ENCODE measurements at regions not wholly inside any gene's neighbourhood (a gene's known extent, or its start where the extent isn't known, plus 50 kb on each side); places are given as distances from the start of the nearest gene placed in this dataset.

DNA sequence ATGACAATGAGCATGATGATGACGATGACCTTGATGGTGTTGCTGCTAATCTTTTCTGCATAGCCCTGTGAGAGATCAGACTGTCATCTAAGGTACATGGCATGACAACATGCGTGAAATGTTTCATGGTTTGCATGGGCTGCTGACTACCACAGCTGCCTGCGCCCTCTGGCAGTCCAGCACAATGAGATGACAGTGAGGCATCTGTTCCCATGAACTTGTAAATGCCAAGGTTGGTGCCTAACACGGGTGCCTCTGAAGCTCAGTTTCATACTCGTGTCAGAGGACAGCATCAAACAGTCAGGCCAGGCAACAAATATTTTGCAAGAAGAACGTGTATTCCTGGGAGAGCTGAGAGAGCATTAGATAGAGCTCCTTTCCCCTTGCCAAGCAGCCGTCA lies 122.0 kb upstream of the PRKCQ start (continued):
- TF ChIP-seq, protein P1, sequence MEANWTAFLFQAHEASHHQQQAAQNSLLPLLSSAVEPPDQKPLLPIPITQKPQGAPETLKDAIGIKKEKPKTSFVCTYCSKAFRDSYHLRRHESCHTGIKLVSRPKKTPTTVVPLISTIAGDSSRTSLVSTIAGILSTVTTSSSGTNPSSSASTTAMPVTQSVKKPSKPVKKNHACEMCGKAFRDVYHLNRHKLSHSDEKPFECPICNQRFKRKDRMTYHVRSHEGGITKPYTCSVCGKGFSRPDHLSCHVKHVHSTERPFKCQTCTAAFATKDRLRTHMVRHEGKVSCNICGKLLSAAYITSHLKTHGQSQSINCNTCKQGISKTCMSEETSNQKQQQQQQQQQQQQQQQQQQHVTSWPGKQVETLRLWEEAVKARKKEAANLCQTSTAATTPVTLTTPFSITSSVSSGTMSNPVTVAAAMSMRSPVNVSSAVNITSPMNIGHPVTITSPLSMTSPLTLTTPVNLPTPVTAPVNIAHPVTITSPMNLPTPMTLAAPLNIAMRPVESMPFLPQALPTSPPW (CRISPR knock-in tag; IDR thresholded peaks at IDR 0.05): no peak
- TF ChIP-seq ZNF644 (tag; IDR thresholded peaks at IDR 0.05; ENCODE audit: low read depth): no peak
- no peak for TF ChIP-seq CBFA2T2 (conservative IDR thresholded peaks at IDR 0.05)
- TF ChIP-seq ZNF232 (CRISPR knock-in tag; IDR thresholded peaks at IDR 0.05): no peak
- TF ChIP-seq, protein P2, sequence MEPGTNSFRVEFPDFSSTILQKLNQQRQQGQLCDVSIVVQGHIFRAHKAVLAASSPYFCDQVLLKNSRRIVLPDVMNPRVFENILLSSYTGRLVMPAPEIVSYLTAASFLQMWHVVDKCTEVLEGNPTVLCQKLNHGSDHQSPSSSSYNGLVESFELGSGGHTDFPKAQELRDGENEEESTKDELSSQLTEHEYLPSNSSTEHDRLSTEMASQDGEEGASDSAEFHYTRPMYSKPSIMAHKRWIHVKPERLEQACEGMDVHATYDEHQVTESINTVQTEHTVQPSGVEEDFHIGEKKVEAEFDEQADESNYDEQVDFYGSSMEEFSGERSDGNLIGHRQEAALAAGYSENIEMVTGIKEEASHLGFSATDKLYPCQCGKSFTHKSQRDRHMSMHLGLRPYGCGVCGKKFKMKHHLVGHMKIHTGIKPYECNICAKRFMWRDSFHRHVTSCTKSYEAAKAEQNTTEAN (CRISPR knock-in tag; IDR thresholded peaks at IDR 0.05): no peak
- no peak for TF ChIP-seq ILK (tag; IDR thresholded peaks at IDR 0.05; ENCODE audit: borderline replicate concordance, low read depth)
- TF ChIP-seq, protein P3, sequence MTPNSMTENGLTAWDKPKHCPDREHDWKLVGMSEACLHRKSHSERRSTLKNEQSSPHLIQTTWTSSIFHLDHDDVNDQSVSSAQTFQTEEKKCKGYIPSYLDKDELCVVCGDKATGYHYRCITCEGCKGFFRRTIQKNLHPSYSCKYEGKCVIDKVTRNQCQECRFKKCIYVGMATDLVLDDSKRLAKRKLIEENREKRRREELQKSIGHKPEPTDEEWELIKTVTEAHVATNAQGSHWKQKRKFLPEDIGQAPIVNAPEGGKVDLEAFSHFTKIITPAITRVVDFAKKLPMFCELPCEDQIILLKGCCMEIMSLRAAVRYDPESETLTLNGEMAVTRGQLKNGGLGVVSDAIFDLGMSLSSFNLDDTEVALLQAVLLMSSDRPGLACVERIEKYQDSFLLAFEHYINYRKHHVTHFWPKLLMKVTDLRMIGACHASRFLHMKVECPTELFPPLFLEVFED (CRISPR knock-in tag; conservative IDR thresholded peaks at IDR 0.05): no peak
- TF ChIP-seq KLF1 (tag; IDR thresholded peaks at IDR 0.05): no peak
- TF ChIP-seq, protein P4, sequence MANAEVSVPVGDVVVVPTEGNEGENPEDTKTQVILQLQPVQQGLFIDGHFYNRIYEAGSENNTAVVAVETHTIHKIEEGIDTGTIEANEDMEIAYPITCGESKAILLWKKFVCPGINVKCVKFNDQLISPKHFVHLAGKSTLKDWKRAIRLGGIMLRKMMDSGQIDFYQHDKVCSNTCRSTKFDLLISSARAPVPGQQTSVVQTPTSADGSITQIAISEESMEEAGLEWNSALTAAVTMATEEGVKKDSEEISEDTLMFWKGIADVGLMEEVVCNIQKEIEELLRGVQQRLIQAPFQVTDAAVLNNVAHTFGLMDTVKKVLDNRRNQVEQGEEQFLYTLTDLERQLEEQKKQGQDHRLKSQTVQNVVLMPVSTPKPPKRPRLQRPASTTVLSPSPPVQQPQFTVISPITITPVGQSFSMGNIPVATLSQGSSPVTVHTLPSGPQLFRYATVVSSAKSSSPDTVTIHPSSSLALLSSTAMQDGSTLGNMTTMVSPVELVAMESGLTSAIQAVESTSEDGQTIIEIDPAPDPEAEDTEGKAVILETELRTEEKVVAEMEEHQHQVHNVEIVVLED (CRISPR knock-in tag; IDR thresholded peaks at IDR 0.05): no peak
- TF ChIP-seq ZNF224 (CRISPR knock-in tag; IDR thresholded peaks at IDR 0.05): no peak
- TF ChIP-seq, protein P5, sequence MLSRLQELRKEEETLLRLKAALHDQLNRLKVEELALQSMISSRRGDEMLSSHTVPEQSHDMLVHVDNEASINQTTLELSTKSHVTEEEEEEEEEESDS (CRISPR knock-in tag; IDR thresholded peaks at IDR 0.05): no peak
